Activated naive CD4-positive, alpha-beta T cell treated with anti-CD3 and anti-CD28 coated beads, Interleukin-2, amount 50 U/mL, for 16 hours (primary cell): ENCODE measurements at regions not wholly inside any gene's neighbourhood (a gene's known extent, or its start where the extent isn't known, plus 50 kb on each side); places are given as distances from the start of the nearest gene placed in this dataset.

Source experiments
- DNase-seq: peaks from one replicate; pipeline ENCODE4 v3.0.0-alpha.2; 2020

DNA sequence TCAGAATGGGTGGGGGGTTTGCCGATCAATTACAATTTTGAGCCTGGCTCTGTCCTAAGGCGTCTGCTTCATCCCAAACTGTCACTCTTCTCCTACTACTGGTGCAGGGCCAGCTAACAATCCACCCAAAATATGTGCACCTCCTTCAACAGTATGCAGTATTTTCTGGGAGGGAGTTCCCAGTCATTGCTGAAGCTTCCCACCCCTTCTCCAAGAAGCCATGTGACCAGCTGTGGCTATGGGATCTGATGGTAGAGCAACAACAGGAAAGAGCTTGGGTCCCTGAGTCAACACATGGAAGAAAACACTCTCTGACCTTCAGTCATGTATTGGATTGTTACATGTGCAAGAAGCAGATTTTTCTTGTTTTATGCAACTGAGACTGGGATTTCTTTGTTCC is 185.7 kb upstream of the GHITM start:
- no peak for DNase-seq

- DNase-seq = no peak
Observed at GRCh38 chr10:83954193-83954799, 185.0 kb upstream of the GHITM start.

GRCh38 chr10:83955406-83955805 is 183.9 kb upstream of the GHITM start:
- DNase-seq = no peak

DNA sequence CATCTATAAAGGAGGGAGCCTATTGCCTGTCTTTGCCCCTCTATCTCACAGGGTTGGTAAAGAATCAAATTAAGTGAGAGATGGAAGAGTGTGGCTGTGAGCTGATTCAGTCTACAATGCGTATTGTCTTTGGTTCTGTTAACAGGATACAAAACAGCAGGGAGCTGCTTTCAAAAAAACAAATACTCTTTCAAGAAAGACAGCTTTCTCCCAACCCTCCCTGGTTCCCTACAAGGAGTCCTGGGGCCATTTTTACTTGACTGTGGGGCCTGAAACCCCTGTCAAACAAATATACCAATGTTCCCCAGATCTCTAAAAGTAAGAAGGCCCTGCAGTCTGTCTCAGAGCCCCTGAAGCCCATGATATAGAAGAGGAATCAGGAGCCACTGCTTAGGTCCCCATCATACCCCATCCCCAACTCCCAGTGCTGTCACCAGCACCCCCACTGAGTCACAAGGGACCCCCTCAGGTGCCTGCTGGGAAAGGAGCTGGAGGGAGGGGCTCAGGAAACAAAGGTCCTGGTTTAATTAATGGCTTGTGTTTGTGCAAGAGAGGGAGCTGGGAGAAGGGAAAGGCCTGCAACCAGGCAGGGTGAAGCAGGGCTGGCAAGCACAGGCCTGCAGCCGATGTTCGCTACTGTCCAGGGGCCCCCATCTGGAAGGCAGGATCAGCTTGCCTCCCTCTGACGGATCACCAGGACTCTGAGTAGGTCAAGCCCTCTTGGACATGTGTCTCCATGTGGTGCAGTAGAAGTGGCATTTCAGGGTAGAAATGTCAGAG is 182.0 kb upstream of the GHITM start:
- no peak for DNase-seq

DNA sequence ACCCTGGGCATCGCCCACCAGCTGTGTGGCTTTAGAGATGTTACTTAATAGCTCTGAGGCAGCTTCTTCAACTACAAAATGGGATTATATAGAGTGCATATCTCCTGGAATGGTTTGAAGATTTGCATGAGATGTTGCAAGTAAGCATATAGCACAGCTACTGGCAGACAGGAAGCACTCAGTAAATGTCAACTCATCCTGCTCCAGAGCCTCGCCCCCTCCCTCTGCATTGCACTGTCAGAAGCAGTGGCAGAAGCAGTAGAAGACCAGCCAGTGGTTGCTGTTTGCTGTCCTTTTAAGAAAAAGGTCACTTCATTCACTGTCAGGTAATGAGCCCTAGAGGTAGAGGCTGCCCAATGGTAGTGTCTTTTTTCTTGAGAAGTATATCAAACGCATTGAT is 180.0 kb upstream of the GHITM start:
- no peak for DNase-seq

DNA sequence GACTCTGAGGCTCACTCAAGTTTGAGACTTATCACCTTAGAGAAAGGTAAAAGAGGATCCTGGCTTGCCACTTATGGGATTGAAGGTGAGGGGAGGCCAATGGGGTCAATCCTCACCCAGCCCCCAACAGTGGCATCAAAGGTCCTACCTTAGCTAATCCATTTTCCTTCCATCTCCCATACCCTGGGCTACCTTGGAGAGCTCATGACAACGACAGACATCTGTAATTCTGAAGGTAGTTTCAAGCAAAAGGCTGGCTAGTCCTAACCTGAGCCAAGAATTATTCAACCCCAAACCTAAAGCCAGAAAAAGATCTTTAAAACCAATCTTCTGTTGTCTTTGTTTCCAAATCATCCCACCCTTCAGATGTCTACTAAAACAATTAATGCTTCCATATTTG is 179.2 kb upstream of the GHITM start:
- no peak for DNase-seq

GRCh38 chr10:83961620-83962019 is 177.7 kb upstream of the GHITM start:
- DNase-seq = no peak

DNA sequence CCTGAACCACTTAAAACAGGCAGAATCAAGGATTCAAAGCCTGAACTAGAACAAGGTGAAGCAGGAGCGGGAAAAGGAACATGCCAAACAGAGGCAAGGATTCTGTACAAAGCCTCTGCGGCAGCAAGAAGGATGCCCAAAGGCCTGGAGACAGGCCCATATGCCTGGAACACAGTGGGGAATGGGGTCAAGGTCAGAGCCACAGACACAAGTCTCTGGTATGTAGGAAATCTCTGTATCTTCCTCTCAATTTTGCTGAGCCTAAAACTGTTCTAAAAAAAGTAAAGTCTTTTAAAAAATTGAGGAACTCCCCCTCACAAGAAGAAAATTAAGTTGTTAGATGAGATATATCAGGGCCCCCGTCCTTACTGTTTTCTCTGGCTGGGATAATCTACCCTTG is 175.9 kb upstream of the GHITM start:
- DNase-seq = no peak

DNA sequence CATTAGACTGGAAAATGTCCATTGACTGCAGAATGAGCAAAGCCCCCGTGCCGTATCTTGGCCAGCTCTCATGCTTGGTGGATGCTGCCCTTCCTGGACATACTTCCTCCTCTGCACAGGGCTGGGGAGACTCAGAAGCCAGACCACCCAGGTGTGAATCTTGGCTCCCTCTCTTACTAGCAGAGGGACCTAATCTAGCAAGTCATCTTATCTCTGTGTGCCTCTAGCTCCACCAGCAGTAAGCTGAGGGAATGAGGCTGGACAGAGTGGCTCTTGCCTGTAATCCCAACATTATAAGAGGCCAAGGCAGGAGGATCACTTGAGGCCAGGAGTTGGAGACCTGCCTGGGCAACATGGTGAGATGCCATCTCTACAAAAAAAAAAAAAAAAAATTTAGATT is 173.8 kb upstream of the GHITM start:
- DNase-seq = no peak

DNA sequence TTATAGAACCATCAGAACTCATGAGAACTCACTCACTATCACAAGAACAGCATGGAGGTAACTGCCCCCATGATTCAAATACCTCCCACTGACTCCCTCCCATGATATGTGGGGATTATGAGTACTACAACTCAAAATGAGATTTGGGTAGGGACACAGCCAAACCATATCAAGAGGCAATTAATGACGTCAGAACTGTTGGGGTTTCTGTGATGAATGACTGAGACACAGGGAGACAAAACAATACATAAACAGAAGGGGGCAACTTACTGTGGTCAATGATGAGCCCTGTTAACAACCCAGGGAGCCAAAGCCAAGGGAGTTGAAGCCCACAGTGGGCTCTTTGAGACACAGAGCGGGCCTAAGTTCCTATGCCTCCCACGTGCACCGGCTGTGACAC is 171.3 kb upstream of the GHITM start:
- DNase-seq = no peak

DNA sequence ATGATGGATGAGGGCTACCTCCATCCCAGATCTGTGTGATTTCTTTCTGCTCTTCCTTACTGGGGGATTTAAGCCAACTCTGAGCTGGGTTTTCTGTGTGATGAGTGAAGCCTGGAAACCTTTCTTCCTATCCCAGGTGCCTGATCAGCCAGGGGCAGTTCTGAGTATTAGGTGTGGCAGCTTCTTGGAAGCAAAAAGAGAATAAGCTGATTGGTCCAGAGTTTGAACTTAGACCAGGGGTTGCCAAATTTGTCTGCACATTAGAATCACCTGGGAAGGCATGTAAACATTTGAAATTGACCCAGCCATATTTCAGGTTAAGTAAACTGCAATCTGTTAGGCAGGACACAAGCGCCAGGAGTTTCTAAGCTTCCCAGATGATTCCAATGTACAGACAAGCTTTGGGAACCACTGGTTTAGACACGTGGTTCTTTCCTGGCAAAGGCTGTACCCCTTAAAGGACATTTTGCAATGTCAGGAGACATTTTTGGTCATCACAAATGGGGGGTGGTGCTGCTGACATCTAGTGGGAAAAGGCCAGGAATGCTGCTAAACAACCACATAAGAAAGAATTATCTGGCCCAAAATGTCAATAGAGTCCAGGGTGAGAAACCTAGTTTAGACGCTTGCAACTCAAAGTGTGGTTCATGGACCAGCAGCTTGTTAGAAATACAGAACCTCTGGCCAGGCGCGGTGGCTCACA is 160.5 kb upstream of the GHITM start:
- DNase-seq = no peak

GRCh38 chr10:83982812-83983211 is 156.5 kb upstream of the GHITM start:
- no peak for DNase-seq

DNA sequence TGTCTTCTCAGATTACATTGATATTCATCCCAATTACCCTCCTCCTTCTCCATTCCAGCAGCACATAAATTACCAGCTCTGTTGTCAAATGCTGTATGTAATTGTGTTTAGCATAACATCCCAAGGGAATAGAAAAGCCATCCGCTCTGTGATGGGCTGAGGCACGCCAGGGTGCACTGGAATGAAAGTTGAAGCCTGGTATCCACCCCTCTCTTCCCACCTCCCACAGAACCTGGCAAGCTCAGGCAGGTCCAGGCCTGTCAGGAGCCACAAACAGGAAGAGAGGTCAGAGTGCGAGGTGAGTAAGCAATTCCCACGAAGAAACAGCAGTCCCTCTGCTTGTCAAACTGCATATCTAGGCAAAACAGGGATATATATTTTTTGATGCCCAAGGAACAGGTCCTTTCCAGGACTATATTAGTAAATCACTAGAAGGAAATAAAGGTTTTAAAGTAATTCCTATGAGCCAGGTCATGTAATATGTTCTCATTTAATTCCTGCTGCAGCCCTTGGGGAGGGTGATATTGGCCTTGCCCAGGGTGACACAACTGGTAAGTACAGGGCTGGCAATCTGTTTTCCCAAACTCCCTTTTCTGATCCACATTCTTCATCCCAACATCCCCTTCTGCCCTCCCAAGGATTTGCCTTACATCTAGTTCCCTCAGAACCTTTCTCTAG is 155.6 kb upstream of the GHITM start:
- DNase-seq = no peak

DNA sequence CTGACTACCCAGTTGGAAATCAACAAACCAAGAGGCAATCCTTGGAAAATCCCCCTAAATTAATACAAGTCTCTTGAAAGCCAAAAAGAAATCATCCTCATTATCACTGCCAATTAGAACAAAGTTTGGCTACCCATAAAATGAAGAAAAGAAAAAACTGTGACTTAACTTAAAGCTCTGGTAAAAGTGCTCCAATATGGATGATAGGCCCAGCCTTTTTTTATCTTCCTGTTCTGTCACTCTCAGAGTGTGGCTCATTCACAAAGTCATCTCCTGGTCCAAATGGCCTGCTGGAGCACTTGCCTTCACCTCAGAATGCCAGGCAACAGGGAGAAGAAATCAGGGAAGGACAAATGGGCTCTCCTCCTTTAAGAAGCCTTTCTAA is 155.1 kb upstream of the GHITM start:
- no peak for DNase-seq

GRCh38 chr10:83986800-83987199 is 152.5 kb upstream of the GHITM start:
- DNase-seq = no peak

DNA sequence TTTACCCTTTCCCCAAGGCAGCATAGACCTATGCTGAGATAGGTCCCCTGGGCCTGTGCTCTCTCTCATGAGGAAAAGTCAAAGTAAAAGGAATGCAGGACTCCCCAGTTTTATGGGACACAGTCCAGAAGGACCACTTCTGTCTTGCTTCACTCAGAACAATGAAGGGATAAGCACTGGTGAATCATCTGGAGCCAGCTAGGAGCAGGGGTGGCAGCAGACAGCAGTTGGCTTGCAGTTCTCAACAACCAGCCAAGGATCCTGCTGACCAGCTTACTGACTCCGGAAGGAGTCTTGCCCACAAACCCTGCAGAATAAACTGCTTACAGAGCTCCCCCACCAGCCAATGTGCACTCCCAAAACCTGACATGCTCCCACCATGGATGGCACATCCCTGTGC is 152.1 kb upstream of the GHITM start:
- no peak for DNase-seq

DNA sequence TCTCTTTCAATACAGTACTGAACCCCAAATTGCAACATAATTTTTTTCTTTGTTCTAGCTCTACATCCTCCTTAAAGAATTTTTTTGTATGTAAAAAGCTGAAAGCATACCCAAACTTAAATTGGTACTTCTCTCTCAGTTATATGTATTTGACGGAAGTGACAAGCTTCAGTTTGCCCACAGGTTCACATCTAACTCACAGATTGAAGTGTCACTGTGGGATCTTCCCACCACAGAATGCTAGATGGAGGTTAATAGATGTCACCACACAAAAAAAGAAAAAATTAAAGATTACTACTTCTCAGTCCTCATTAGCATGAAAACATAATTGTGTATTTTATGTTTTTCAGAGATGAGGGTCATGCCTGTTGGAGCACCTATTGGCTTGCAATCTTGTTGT is 150.9 kb upstream of the GHITM start:
- no peak for DNase-seq

DNA sequence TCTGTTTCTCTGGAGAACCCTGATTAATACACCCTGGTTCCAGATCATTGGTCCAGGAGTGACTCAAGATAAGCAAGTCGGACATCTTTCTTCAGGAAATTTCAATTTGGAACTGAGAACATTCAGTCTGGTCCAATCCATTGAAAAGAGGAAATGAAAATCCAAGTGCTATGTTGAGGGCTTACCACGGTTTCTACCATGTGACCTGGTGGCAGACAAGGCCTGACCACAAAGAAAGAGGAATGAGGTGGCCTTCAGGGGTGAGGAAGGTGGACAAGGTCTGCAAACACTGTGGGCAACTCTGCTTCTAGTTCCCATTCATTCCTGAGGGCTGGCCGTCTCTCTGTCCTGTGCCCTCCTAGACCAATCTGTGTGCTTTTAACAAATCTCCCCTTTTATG is 149.2 kb upstream of the GHITM start:
- DNase-seq = no peak

DNA sequence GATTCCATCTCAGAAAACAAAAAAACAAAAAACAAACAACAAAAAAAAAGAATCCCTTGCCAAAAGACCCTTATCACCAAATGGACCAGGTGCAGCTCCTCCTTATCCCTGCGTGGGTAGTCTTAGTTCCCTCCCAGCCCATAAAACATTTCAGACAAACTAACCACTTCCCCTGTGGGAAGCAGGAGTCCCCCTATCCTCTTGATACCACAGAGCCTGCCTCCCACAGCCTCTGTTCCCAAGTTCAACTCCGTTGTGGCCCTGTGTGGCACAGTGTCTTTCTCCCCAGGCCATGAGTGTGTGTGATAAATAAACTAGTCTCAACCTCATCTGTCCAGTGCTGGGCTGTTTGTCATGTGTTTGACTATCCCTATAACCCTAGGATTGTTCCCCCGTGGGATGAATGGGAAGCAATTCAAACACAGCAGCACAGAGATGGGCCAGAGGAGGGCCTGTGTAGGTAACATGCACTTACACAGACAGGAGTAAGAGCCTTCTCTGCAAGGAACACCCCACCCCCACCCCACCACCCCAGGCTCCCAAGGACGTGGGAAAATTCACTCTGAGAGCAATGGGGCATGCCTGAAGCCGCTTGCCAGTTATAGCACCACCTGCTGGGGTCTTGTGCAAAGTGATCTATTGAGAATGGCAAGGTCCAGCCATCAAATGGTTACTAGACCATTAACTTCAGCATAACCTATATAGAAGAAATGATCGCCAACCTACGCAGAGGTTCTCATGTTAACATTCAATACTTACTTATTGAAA is 147.1 kb upstream of the GHITM start:
- DNase-seq = no peak

- DNase-seq = no peak
Observed at GRCh38 chr10:83994325-83994724, 145.0 kb upstream of the GHITM start.

- DNase-seq = no peak
Observed at GRCh38 chr10:83995738-83996331, 143.5 kb upstream of the GHITM start.

DNA sequence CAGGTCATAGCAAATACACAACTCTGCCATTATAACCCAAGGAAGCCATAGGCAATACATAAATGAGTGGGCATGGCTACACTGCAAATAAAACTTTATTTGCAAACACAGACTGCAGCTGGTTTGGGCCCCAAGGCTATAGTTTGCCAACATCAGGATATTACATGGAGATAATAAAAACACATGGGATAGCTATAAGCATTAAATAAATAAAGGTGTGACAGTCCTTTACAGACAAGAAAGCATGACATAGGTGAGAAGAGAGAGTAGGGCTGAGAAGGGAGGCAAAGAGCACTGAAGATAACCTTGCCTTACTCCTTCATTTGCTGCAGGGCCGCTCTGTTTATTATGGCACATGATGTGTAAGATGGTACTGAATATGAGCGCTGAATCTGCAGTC is 135.1 kb upstream of the GHITM start:
- DNase-seq = no peak

DNA sequence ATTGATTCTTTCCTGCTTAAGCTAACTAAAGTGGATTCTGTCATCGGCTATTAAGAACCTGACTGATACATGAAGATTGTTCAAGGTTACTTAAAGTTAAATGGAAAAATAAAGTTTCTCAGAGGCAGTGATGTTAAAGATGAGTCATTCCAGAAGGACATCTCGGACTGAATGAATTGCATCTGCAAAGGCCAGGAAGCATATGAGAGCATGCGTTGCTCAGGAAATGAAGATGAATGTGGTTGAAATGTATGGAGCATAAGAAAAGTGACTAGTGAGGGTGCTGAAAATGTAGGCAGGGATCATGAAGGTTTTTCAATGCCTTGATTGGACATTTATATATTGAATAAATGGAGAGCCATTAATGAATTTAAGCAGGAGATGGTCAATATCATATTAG is 133.9 kb upstream of the GHITM start:
- DNase-seq = no peak
